GM20431 (cell line): ENCODE measurements at regions not wholly inside any gene's neighbourhood (a gene's known extent, or its start where the extent isn't known, plus 50 kb on each side); places are given as distances from the start of the nearest gene placed in this dataset.
"Not testable (repeated sequence)": the region's sequence is repeated elsewhere in the genome, so short reads cannot be mapped to it uniquely, and the experiment has no call there.

ENCODE experiments used
- in situ Hi-C: fragments of 300-500 bp; cut with MseI, MboI; formaldehyde crosslinking; loops from one replicate; pipeline ENCODE4 v1.15.0; 2020; ENCODE audit warnings: low sequenced_read_pairs; ENCODE audit not compliant: unreplicated experiment

DNA sequence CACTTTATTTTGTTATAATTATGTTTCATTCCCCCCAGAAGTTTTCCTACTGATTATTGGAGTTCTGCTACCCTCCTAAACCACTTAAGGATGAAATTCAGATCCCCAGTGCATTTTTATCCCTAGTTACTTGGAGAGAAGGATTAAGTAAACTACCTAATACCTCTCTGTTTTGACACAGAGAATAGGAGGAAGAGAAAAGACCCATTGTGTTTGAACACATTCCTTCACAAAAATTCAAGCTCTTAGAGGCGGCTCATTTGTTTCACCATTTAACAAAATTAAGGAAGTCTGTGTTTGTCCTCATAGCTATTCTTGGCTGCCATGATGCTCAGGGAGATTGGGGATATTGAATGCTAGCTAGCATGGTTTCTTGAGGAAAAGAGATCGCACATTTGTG, 492.6 kb downstream of the EBF1 start:
- in situ Hi-C loops: no loop called here

DNA sequence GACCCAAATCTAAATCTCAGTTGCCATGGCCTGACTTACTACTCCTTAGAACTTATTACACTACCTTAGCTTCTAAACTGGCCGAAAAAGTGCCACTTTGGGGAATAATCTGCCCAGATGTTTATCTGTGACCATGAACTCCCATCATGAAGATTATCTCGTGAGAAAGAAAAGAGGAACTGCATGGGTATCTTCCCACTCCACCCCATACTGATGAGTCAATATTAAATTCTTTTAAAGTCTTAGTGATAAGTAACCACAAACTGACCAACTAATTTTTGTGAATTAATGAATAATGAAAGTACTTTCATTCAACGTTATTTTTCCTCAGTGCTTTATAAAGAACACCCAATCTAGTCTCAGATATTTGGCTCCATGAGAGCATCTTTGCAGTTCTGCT, 493.5 kb downstream of the EBF1 start:
- in situ Hi-C loops: no loop called here

DNA sequence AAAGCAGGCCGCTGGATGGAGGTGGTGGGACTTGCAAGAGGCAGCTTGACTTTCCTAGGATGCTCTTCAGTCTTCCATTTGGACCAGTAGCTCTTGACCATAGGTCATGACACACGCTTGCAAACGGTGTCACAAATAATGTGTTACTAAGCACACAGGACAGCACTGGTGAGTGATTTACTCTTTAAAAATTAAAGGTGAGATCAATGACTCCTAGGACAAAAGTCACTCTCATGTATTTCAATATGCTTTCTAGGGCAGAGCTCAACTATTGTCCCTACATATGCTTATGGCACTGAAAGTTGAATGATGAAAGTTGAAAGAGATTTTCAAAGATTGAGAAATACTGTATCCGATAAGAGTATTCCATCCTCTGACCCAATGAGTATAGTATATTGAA, 496.7 kb downstream of the EBF1 start:
- in situ Hi-C loops: no loop called here

DNA sequence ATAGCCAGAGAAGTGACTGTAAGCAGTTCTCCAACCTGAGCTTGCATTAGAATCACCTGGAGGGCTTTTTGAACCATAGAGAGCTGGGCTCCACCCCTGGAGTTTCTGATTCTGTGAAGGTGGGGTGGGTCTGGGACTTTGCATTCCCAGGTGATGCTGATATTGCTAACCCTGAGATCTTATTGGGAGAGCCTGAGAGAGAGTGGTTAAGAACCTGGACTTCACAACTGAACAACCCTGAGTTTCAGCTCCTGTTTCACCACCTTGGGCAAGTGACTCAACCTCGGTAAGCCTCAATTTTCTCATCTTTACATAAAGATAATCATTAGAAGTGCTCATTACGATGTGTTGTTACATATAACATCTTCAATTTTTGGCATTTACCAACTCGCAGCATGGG, 498.6 kb downstream of the EBF1 start:
- in situ Hi-C loops: no loop called here

DNA sequence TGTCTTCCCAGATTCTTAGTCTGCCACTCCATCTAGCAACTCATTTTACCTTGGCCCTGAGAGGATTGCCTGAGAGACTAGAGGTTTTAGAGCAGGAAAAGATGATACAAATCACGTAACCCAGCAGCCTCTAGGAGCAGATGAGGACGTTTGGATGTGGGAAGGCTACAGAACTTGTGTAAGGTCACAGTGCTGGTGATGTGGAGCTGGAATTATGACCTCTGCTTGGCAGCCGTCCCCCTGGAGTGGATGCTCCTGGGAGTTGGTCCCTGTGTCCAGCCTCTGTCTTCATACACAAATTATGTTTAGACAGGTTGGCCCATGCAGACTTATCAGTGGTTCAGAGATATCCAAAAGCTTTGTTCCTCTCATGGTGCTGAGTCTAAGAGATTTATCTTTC, 499.0 kb downstream of the EBF1 start:
- in situ Hi-C loops: no loop called here

DNA sequence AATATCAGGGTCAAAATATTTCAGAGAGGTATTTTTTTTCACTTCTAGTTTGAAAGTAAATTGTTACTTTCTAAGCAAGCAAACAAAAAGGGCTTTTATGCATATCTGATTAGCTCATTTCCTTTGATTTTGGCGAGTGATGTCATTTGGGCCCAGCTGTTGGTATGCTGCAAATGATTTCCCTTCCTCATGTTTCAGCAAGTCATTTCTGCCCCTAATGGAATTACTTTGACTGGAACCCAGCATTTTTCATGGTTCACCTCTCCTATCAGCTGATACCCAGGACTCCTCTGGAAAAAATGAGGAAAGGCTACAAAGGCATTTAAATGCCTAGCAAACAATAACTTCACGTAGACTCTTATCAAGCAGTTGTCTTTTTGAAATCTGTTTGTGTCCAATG, 500.6 kb downstream of the EBF1 start:
- in situ Hi-C loops: no loop called here

DNA sequence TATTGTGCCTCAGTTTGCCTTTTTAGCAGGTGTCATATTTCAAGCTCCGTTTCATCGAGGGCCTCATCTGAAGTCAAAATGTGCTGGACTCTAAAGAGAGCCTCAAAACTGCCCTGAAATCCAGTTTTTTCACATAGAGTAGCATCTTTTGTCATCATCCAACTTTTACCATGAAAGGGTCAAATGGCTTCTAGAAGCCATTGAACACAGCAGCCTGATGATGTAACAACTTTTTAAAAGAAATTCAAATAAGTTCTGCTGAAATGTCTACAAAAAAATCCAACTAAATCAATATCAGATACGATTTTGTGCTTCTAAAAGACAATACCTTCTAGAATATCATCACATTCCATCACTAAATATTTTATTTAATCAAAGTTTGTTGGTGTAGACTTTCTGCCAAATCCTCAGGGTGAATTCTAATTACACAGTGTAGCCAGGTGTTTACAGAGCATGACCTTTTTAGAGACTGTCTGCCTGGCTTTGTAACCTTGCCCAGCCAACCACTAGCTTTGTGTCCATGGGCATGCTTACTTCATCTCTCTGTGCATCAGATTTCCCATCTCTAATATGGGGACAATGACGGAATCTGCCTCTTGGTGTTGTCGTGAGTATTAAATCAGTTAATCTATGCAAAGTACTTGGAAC, 505.0 kb downstream of the EBF1 start:
- in situ Hi-C loops: no loop called here

DNA sequence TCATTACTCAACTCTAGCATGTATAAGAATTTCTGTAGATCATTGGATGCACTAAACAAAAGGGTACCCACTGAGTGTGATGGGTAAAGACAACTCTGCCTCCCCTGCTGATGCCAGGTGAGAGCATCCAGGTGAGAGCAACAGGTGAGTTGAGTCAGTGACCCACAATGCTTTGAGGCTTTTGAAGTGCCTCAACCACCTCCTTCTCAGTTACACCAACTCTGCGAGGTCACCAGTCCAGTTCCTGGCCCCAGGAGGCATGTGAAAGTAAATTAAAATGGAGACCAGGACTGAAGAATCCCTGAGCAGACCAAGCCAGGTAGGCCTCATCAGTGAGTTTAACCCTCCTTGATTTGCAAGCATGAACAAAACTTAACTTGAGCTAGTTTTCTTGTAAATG, 505.8 kb downstream of the EBF1 start:
- in situ Hi-C loops: no loop called here

DNA sequence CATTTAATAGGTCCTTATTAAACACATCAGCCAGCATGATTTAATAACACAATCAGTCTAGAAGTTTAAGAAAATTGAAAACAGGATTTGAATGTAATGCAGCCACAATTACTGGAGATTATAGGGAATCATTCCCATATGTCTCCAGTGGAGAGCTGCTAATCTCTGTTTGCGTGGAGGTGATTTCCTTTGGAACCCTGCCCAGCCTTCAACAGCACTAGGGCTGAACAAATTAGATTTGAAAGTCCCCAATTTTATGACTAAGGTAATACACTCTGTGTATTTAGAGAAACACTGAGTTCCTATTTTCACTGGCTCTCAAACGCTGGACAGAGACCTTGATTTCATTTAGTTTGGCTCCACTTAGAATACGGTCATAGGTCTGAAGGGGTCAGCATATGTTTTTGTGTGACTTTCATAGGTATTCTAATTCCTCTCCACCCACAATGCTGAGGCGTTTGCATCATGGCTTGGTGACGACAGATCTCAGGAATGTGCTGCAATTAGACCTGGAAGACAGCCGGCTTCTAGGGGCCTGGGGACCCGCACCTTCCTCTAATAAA, 508.3 kb downstream of the EBF1 start:
- in situ Hi-C loops: no loop called here

DNA sequence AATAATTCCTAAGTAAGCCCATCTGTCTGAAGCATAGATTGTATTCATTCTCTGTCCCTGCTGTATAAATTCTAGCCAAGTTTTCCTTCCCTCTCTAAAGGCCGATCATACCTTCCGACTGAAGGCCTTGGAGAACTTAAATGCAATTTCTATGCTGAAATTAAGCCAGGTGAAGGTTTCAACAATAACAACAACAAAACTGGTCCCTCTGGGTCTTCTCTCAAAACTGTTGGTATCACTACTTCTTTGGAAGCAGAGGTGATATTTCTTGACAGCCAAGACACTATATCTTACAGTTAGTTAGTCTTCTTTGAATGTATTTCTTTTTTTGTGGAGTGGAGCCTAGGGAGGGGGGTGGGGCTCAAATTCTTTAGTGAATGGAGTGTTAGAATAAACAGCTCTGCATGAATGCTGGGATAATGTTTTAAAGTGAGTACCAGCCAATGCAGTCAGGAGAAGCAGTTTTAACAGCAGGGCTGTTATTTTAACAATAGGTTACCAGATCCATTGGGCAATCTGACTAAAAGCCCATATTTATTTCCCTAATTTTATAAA, 508.9 kb downstream of the EBF1 start:
- in situ Hi-C loops: no loop called here

DNA sequence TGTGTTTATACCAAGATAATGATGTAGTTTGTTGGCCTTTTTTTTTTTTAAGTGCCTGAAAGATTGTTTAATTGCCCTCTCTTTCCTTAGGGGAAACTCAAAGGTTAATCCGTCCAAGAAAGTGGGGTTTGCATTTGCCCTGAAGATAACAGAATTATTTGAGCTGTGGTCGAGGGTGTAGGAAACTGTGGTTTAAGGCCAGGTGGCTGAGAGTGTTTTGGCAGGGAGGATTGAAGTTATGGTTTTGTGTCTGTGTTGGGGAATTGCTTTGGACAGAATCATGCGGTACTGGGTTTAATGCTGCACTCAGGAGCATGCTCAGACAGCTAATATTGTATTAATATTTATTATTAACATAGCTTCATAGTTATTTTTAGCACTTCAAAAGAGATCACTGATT, 509.8 kb downstream of the EBF1 start:
- in situ Hi-C loops: no loop called here

DNA sequence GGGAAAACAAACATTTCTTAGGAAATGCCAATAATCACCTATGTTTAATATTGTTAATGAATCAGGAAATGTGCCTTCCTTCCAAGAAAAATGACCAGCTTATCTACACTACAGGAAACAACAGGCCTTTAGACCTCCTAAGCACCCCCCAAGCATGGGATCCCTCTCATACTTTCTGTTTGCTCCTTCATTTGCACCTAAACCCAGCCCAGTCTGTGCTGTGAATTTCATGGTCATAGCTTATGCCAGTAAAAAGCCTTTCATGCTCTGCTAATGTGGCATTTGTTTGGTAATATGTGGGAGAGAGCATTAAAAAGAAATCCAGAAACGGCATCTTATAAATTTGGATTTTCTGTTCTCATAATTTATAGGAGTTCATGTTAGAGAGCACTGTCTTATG, 511.1 kb downstream of the EBF1 start:
- in situ Hi-C loops: no loop called here

DNA sequence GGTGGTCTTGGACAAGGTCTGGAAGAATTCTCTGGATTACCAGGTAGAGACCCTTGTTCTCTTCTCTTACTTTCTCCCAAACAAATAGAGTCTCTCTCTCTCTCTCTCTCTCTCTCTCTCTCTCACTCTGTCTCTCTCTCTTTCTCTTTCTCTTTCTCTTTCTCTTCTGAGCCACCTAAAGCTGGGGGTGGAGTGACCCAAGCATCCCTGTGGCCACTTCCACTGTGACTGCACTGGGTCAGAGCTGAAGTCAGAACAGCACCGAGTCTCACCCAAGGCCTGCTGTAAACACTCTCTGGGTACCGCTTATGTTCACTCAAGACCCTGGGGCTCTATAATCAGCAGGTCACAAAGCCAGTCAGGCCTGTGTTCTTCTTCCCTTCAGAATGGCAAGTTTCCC, 513.7 kb downstream of the EBF1 start:
- in situ Hi-C loops: no loop called here

DNA sequence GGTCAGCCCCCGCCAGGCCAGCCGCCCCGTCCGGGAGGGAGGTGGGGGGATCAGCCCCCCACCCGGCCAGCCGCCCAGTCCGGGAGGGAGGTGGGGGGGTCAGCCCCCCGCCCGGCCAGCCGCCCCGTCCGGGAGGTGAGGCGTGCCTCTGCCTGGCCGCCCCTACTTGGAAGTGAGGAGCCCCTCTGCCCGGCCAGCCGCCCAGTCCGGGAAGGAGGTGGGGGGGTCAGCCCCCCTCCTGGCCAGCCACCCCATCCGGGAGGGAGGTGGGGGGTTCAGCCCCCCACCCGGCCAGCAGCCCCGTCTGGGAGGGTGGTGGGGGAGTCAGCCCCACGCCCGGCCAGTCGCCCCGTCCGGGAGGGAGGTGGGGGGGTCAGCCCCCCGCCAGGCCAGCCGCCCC, 517.0 kb downstream of the EBF1 start:
- in situ Hi-C loops: not testable (repeated sequence)

DNA sequence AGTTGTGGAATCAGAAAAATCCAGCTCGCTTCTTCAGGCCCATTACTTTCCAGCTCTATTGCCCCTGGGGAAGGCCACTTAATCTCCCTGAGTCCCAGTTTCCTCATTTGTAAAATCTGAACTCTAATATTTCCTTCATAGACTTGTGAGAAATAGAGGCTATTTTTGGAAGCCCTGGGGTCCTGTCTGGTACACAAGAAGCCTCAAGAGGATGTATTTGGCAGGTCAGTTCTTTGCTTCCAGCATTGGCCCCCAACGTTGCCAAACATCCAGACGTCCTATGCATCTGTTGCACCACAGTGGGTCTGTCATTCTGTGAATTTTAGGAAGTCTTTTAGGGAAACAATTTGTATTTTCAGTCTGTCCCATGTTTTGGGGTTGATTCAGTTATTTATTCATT, 525.9 kb downstream of the EBF1 start:
- in situ Hi-C loops: no loop called here

DNA sequence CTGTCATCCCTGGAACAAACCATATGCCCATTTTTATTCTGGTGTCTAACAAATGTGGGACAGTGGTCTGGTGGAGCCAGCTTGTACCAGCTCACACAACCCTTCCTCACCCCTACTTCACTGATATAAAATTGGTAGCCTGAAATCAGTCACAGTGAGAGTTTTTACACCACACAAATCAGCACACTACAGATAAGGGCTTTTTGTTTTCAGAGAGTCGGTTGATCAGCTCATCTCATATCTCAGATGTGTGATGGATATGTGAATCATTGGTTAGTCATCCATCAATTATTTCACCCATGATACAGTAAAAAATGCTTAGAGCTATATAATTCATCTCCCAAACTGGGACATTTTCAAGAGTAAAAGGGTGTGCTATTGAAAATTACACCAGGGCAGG, 529.2 kb downstream of the EBF1 start:
- in situ Hi-C loops: no loop called here

DNA sequence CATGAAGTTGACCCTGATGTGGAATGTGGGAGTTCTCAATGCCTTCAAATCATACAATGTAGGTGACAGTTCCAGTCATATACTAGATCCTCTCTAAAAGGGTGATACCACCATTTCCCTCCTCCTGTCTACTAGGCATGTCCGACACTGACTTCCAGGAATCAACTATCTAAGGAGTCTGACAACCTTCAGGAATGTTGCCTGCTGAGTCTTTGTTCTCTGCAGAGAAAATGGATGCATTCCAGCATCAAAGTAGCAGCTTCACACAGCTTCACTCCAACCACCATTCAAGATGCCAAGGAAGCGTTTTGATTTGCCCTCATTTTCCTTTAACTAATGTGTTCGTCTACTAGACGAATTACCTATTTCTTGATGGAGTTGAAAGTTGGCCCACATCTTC, 530.2 kb downstream of the EBF1 start:
- in situ Hi-C loops: no loop called here

DNA sequence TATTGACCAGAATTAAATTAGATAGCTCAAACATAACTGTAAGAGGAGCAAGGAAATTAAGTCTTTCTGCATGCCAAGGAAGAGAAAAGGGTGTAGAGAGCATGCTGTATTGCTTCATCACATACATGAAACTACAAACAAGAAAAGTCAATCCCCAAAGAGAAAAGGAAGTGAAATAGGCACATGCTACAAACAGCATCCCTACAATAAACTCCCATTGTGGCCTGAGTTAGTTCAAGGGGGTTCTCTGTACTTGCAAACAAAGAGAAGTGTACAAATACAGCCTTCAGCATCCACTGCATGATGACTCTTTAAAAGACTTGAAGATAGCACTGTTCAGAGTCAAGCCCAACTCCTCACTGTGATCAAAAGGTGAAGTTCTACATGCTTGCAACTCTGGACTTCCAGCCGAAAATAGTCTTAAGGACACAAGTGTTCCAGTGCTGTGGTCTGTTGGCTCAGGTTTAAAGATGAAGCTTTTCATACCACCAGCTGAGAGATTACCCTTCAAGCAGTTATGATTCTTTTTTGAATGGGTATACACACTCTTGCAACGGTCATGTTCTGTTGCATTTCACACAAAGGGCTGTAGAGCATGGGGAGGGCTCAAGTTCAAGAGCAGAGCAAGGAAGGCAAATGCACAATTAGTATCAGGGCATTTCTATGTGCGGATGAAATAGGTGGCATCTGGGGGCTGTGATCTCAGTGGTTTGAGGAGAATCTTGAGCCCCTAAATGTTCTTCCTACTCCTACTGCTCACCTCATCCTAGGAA, 534.5 kb downstream of the EBF1 start:
- in situ Hi-C loops: no loop called here

DNA sequence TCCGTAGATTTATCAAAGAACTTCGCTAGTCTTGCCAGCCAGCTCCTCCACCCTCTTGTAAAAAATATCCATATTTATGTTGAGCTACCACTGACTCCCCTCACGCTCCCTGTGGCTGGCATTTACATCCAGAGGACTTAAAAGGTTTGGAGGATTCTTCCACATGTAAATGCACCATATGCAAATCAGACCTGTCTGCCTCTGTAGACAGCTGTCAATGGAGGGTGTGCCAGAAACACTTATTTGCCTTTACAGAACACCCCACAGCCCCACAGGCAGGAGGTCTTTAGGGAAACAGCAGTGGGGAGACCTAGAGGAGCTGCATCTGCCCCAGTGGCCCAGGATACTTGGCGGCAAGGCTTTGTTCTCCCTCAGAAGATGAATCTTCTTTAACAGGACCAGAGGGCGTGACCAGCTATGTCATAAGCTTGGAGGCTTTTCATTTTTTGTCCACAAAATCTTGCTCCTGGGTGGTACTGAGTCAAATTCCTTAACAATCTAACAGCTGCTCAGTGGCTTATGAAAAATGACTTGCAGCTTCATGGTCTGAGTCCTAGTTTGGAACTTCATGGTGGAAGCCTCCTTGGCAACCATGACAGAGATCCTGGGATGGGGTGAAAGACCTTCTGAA, 535.8 kb downstream of the EBF1 start:
- in situ Hi-C loops: no loop called here

DNA sequence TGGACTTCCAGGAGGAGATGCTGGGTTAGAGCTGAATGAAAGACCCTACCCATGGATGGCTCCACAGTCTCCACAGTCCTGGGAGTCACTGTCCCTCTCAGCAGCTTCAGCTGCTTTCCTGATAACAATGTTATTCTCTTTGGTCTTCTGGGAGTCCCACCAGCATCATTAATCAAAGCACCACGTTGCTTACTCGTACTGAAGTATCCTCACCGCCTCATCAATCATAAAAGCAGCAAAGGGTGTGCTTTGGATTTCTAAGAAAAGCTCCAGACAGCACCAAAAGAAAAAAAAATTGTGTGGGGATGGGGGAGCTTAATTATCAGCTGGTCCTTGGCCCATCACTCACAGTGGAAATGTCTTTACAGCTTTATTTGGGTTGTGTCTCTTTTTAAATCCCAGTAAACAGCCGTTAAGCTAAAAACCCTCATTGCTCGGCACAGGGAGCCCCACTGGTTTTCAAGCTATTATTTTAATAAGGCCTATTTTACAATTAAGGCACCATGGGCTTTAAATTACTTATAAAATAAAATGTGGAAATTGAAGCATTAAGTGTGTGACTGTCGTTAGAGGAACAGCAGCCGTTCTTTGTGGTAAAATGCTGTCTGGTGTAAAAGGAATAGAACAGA, 538.0 kb downstream of the EBF1 start:
- in situ Hi-C loops: no loop called here

DNA sequence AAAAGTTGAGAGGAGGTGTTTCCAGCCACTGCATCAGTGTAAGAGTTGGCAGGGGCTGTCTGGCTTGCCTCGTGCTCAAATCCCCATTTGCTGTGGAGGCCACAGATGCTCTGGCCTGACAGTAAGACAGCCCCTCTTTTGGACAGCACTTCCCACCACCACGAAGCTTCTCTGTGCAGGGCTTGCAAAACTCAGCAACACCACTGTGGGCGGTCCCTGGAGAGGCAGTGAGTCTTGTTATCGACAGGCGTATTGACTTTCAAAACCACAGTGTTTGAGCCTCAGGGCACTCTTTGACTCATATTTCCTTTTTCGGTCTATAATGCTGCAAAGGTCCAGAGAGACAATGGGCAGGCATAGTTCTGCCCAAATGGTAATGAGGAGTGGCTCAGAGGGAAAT, 539.5 kb downstream of the EBF1 start:
- in situ Hi-C loops: no loop called here
